Fibroblast of villous mesenchyme (primary cell): ENCODE measurements at regions not wholly inside any gene's neighbourhood (a gene's known extent, or its start where the extent isn't known, plus 50 kb on each side); places are given as distances from the start of the nearest gene placed in this dataset.
A peak's percentile ranks its signal among the peaks of the same experiment; 100 is the strongest.
"Not testable (repeated sequence)": the region's sequence is repeated elsewhere in the genome, so short reads cannot be mapped to it uniquely, and the experiment has no call there.

Experiments
- DNase-seq: peaks from one replicate; pipeline ENCODE4 v3.0.0-alpha.2; 2010; ENCODE audit warnings: low read depth
- H3K4me3 ChIP-seq: 2 replicates; pipeline ENCODE4 v1.5.1; 2011; ENCODE audit warnings: low read depth, mild to moderate bottlenecking, low read length
- TF ChIP-seq, protein P1 (sequence below): IDR thresholded peaks from 2 replicates; pipeline ENCODE4 v1.5.1; 2012; ENCODE audit warnings: low read depth, mild to moderate bottlenecking, low read length; ENCODE audit not compliant: insufficient read depth

GRCh38 chr10:31677195-31678138, 251.2 kb downstream of the ARHGAP12 start:
- no peak for DNase-seq
- TF ChIP-seq, protein P1, sequence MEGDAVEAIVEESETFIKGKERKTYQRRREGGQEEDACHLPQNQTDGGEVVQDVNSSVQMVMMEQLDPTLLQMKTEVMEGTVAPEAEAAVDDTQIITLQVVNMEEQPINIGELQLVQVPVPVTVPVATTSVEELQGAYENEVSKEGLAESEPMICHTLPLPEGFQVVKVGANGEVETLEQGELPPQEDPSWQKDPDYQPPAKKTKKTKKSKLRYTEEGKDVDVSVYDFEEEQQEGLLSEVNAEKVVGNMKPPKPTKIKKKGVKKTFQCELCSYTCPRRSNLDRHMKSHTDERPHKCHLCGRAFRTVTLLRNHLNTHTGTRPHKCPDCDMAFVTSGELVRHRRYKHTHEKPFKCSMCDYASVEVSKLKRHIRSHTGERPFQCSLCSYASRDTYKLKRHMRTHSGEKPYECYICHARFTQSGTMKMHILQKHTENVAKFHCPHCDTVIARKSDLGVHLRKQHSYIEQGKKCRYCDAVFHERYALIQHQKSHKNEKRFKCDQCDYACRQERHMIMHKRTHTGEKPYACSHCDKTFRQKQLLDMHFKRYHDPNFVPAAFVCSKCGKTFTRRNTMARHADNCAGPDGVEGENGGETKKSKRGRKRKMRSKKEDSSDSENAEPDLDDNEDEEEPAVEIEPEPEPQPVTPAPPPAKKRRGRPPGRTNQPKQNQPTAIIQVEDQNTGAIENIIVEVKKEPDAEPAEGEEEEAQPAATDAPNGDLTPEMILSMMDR, result no peak
- H3K4me3 ChIP-seq, result no peak overlapping the region

DNA sequence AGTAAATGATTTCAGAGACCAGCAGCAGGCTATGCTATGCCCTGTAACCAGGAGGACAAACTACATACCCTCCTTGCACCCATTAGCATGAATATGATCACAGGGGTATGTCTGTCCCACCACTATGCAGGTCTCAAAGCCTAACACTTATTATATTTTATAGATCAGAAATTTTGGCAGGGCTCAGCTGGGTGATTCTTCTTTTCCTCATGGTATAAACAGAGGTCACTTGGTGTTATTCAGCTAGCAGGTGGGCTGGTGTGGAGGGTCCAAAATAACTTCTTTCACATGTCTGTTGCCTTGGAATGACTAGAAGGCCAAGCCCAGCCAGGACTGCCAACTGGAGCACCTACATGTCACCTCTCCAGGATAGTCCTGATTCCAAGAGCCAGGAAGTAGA, 252.9 kb downstream of the ARHGAP12 start:
- no peak for DNase-seq
- no peak overlapping the region for H3K4me3 ChIP-seq
- TF ChIP-seq, protein P1, result no peak

DNA sequence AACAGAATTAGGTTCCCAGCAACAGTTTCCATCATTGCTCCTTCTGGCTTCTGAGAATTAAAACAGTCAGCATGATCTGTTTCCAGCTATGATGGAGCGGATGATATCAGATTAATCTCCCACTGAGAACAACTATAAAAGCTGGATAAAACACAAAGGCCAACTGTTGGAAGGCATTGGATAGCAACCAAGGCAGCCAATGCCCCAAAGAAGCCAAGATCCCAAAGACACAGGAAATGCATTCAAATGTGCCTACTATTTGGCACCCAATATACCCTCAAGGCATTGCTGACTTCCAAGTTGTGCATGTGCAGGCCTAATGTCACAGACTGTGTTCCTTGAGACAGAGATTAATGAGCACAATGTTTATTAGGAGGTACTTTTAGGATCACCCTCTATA, 259.3 kb downstream of the ARHGAP12 start:
- H3K4me3 ChIP-seq, result no peak overlapping the region
- TF ChIP-seq, protein P1, result no peak
- no peak for DNase-seq

- no peak for DNase-seq
- H3K4me3 ChIP-seq, result no peak overlapping the region
- TF ChIP-seq, protein P1, result no peak
Observed at GRCh38 chr10:31668326-31668725, 260.3 kb downstream of the ARHGAP12 start.

GRCh38 chr10:31665764-31666279, 262.8 kb downstream of the ARHGAP12 start:
- DNase-seq, H3K4me3 ChIP-seq: not testable (repeated sequence)

DNA sequence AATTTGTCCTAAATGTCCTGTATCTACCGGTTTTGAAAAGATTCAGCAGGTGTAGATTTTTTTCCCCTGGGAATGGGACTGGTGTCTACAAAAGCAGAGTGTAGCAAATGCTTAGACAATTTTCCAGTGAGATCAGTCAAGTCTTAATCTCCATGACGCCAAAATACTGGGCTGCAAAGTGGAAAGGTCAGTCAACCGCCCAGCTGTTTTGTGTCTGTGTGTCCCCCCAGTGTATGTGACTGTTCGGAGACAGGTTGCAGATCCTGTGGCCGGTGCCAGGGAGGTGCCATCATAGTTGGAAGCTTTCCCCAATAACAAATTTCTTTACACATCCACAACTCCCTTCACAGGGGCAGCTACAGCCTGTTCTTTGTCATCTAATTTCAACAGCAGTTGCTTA, 263.8 kb downstream of the ARHGAP12 start:
- H3K4me3 ChIP-seq, result no peak overlapping the region
- DNase-seq, result peak; percentile 16

DNA sequence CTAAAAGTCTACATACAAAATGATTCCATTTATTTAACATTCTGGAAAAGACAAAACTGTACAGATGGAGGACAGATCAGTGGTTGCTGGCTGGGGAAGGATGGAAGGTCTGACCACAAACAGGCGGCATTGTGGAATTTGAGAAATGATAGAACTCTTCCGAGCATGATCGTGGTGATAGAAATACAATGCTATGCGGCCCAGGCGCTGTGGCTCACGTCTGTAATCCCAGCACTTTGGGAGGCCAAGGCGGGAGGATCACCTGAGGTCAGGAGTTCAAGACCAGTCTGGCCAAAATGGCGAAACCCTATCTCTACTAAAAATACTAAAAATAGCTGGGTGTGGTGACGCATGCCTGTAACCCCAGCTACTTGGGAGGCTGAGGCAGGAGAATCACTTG, 264.6 kb downstream of the ARHGAP12 start:
- DNase-seq, H3K4me3 ChIP-seq: not testable (repeated sequence)

More for the DNA sequence above, 263.8 kb downstream of the ARHGAP12 start:
- TF ChIP-seq, protein P1, result no peak

GRCh38 chr10:31660300-31660699, 268.3 kb downstream of the ARHGAP12 start:
- DNase-seq, result peak; percentile 92
- TF ChIP-seq, protein P1, result no peak
- no peak overlapping the region for H3K4me3 ChIP-seq
